ENCODE measurements at regions not wholly inside any gene's neighbourhood (a gene's known extent, or its start where the extent isn't known, plus 50 kb on each side); places are given as distances from the start of the nearest gene placed in this dataset.

DNA sequence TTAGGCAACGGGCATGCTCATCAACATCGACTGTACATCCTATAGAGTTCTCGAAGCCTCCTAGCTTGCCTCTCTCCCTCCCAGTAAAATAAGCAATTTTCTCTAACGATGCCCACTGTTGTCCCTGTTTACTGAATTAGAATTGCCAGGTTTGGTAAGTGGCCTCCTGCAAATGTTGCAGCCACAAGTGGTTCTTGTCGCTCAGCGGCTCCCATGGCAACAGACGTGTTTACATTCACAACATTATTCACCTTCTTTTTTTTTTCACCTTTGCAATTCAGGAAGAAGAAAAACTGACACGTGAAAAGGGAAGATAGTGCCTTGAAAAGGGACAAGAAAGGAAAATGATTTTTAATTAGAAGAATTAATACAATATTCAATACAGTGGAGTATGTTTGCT, 100.9 kb upstream of the PKP2 start:
- Mint-ChIP-seq H3K36me3 (no peaks in the 10 kb centered on the region), H3K4me1 (no peaks in the 10 kb centered on the region), H3K27me3 (no peaks in the 10 kb centered on the region), H3K9me3 (peaks cover 0 to 4% (median 0%) of the 10 kb centered on the region in 7 donors), H3K4me3 (no peak overlapping the region), H3K27ac (no peak overlapping the region)
- Histone ChIP-seq H3K27ac (ENCODE audit: insufficient read depth, low read length, poor library complexity, severe bottlenecking) (no peak overlapping the region), H3K27me3 (ENCODE audit: control insufficient read depth, insufficient read depth, low read length) (no peaks in the 10 kb centered on the region), H3K36me3 (ENCODE audit: control insufficient read depth, insufficient read depth, low read length) (no peaks in the 10 kb centered on the region), H3K4me1 (ENCODE audit: control insufficient read depth, insufficient read depth, low read length, poor library complexity, severe bottlenecking) (no peaks in the 10 kb centered on the region), H3K4me3 (ENCODE audit: low read depth, low read length) (no peak overlapping the region), H3K9me3 (ENCODE audit: control insufficient read depth in 2 of 2, low read length in 2 of 2) (no peaks in the 10 kb centered on the region)
- ATAC-seq (ENCODE audit: low read depth in 2 of 2), result no peak
- DNase-seq, result no peak

DNA sequence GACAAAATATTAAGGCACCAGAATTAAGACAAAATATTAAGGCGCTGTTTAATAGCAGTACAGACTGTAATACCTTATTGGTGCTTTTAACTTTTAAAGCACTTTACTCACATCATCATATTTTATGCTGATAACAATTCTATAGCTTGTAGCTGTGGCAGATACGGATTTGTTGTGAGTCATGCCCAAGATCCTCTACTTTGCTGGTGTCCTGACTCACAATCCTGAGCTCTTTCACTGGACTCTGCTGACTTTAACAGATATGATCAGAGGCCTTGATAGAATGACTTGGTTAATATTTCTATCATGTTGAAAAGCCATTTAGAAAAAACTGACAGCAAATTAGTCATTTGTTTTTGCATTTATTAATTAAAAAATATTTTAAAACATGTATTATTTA, 99.0 kb upstream of the PKP2 start:
- Mint-ChIP-seq H3K36me3 (no peaks in the 10 kb centered on the region), H3K9me3 (peaks cover 0 to 4% (median 0%) of the 10 kb centered on the region in 7 donors)

DNA sequence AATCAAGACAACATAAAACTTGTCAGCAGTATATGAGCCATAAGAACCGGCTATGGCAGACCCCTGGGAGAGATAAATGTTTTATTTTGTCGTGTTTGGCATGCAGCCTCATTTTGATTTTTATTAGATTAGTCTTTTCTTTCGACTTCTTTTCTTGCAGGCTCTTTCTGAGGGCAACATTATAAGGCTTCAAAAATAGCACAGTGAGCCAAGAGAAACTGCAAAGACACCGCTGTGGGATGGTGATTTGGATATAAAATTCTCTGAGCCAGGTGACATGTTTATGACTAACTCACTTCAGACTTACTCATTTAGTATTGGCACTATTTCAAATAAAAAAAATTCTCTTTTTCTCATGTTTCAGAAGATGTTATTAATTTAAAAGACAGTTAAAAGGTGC, 96.8 kb upstream of the PKP2 start:
- Histone ChIP-seq H3K4me3 (ENCODE audit: low read depth, low read length) (no peak overlapping the region), H3K36me3 (ENCODE audit: control insufficient read depth, insufficient read depth, low read length) (no peaks in the 10 kb centered on the region), H3K27ac (ENCODE audit: insufficient read depth, low read length, poor library complexity, severe bottlenecking) (no peak overlapping the region), H3K9me3 (ENCODE audit: control insufficient read depth in 2 of 2, low read length in 2 of 2) (no peaks in the 10 kb centered on the region), H3K4me1 (ENCODE audit: control insufficient read depth, insufficient read depth, low read length, poor library complexity, severe bottlenecking) (no peaks in the 10 kb centered on the region), H3K27me3 (ENCODE audit: control insufficient read depth, insufficient read depth, low read length) (no peaks in the 10 kb centered on the region)
- no peaks in the 10 kb centered on the region for H3K36me3 Mint-ChIP-seq
- no peak overlapping the region for H3K4me3 Mint-ChIP-seq
- H3K27me3 Mint-ChIP-seq, result no peaks in the 10 kb centered on the region
- DNase-seq, result no peak
- peaks cover 0 to 2% (median 0%) of the 10 kb centered on the region in 7 donors for H3K9me3 Mint-ChIP-seq
- no peaks in the 10 kb centered on the region for H3K4me1 Mint-ChIP-seq
- no peak overlapping the region for H3K27ac Mint-ChIP-seq
- ATAC-seq (ENCODE audit: low read depth in 2 of 2), result no peak

More for the DNA sequence above, 99.0 kb upstream of the PKP2 start:
- no peaks in the 10 kb centered on the region for H3K27me3 ChIP-seq (ENCODE audit: control insufficient read depth, insufficient read depth, low read length)
- Mint-ChIP-seq H3K4me3 (no peak overlapping the region), H3K4me1 (no peaks in the 10 kb centered on the region), H3K27me3 (no peaks in the 10 kb centered on the region), H3K27ac (no peak overlapping the region)
- H3K4me3 ChIP-seq (ENCODE audit: low read depth, low read length), result no peak overlapping the region
- no peak for DNase-seq
- H3K36me3 ChIP-seq (ENCODE audit: control insufficient read depth, insufficient read depth, low read length), result no peaks in the 10 kb centered on the region
- ATAC-seq (ENCODE audit: low read depth in 2 of 2), result no peak
- no peaks in the 10 kb centered on the region for H3K9me3 ChIP-seq (ENCODE audit: control insufficient read depth in 2 of 2, low read length in 2 of 2)
- H3K4me1 ChIP-seq (ENCODE audit: control insufficient read depth, insufficient read depth, low read length, poor library complexity, severe bottlenecking), result no peaks in the 10 kb centered on the region
- H3K27ac ChIP-seq (ENCODE audit: insufficient read depth, low read length, poor library complexity, severe bottlenecking), result no peak overlapping the region

DNA sequence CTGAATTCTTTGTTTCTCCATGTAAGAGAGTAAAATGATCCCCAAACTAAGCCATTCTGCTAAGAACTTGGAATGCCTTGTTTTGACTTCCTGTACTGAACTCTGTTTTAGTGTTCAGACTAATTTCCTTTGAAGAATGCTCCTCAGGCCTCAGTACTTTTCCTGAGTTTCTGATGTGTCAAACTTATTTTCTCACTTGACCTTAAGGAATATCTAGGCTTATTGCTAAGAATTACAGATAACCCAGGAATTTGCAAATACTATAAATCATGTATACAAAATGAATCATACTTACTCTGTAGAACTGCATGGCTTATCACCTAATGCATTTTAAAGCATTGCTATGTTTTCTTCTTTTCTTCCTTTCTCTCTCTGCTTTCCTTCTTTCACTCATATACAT, 93.1 kb upstream of the PKP2 start:
- Mint-ChIP-seq H3K36me3 (no peaks in the 10 kb centered on the region), H3K27me3 (no peaks in the 10 kb centered on the region), H3K9me3 (peaks cover 0 to 2% (median 0%) of the 10 kb centered on the region in 7 donors), H3K4me1 (no peaks in the 10 kb centered on the region), H3K4me3 (no peak overlapping the region), H3K27ac (no peak overlapping the region)
- ATAC-seq (ENCODE audit: low read depth in 2 of 2) (no peak), DNase-seq (no peak)
- Histone ChIP-seq H3K4me1 (ENCODE audit: control insufficient read depth, insufficient read depth, low read length, poor library complexity, severe bottlenecking) (no peaks in the 10 kb centered on the region), H3K27ac (ENCODE audit: insufficient read depth, low read length, poor library complexity, severe bottlenecking) (no peak overlapping the region), H3K9me3 (ENCODE audit: control insufficient read depth in 2 of 2, low read length in 2 of 2) (no peaks in the 10 kb centered on the region), H3K27me3 (ENCODE audit: control insufficient read depth, insufficient read depth, low read length) (no peaks in the 10 kb centered on the region), H3K36me3 (ENCODE audit: control insufficient read depth, insufficient read depth, low read length) (no peaks in the 10 kb centered on the region), H3K4me3 (ENCODE audit: low read depth, low read length) (no peak overlapping the region)

DNA sequence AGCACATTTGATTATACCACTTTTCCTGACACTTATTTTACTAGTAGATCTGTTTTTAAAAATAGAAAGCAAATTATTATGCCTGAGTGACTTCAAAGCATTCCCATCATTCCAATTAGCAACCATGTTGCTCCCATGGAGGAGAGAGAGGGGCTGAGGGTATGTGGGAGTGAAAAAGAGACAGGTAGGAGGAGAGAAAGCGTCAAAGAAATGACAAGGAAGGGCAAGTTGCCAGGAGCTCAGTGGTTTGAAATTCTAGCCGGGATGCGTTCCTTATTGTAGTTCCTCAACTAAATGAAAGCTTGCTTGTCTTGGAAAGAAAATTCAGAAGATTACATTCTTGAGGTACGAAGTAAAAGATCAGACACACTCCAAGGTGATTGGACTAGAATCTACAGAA, 92.4 kb upstream of the PKP2 start:
- no peaks in the 10 kb centered on the region for H3K9me3 ChIP-seq (ENCODE audit: control insufficient read depth in 2 of 2, low read length in 2 of 2)
- ATAC-seq (ENCODE audit: low read depth in 2 of 2) (no peak), DNase-seq (no peak)
- Mint-ChIP-seq H3K9me3 (peaks cover 0 to 2% (median 0%) of the 10 kb centered on the region in 7 donors), H3K36me3 (no peaks in the 10 kb centered on the region), H3K27me3 (no peaks in the 10 kb centered on the region), H3K4me1 (no peaks in the 10 kb centered on the region), H3K27ac (no peak overlapping the region), H3K4me3 (no peak overlapping the region)
- H3K27ac ChIP-seq (ENCODE audit: insufficient read depth, low read length, poor library complexity, severe bottlenecking), result no peak overlapping the region
- no peaks in the 10 kb centered on the region for H3K4me1 ChIP-seq (ENCODE audit: control insufficient read depth, insufficient read depth, low read length, poor library complexity, severe bottlenecking)
- H3K4me3 ChIP-seq (ENCODE audit: low read depth, low read length), result no peak overlapping the region
- H3K36me3 ChIP-seq (ENCODE audit: control insufficient read depth, insufficient read depth, low read length), result no peaks in the 10 kb centered on the region
- no peaks in the 10 kb centered on the region for H3K27me3 ChIP-seq (ENCODE audit: control insufficient read depth, insufficient read depth, low read length)

DNA sequence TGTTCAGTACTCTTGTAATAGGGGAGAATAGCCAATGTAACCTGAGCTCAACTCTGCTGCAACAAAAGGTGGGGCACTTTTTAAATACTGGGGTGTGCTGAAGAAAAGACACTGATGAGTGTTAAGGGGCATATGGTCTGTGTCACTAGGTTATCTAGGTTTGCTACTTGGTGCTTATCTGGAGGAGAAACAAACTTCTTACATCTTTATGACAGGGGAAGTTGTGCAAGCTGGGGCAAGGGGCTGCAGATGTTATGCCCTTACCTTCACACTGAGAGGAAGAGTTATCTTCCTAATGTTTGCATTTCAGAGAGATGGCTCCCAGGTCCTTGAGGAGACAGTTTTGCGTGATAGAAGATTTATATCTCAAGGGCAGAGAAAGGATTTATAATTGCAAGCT, 90.9 kb upstream of the PKP2 start:
- H3K27ac Mint-ChIP-seq, result no peak overlapping the region
- Histone ChIP-seq H3K9me3 (ENCODE audit: control insufficient read depth in 2 of 2, low read length in 2 of 2) (no peaks in the 10 kb centered on the region), H3K27me3 (ENCODE audit: control insufficient read depth, insufficient read depth, low read length) (no peaks in the 10 kb centered on the region), H3K36me3 (ENCODE audit: control insufficient read depth, insufficient read depth, low read length) (no peaks in the 10 kb centered on the region), H3K4me1 (ENCODE audit: control insufficient read depth, insufficient read depth, low read length, poor library complexity, severe bottlenecking) (no peaks in the 10 kb centered on the region), H3K27ac (ENCODE audit: insufficient read depth, low read length, poor library complexity, severe bottlenecking) (no peak overlapping the region), H3K4me3 (ENCODE audit: low read depth, low read length) (no peak overlapping the region)
- no peak for DNase-seq
- H3K4me1 Mint-ChIP-seq, result no peaks in the 10 kb centered on the region
- ATAC-seq (ENCODE audit: low read depth in 2 of 2), result no peak
- no peaks in the 10 kb centered on the region for H3K27me3 Mint-ChIP-seq
- H3K9me3 Mint-ChIP-seq, result peaks cover 0 to 4% (median 0%) of the 10 kb centered on the region in 7 donors
- H3K36me3 Mint-ChIP-seq, result no peaks in the 10 kb centered on the region
- no peak overlapping the region for H3K4me3 Mint-ChIP-seq

DNA sequence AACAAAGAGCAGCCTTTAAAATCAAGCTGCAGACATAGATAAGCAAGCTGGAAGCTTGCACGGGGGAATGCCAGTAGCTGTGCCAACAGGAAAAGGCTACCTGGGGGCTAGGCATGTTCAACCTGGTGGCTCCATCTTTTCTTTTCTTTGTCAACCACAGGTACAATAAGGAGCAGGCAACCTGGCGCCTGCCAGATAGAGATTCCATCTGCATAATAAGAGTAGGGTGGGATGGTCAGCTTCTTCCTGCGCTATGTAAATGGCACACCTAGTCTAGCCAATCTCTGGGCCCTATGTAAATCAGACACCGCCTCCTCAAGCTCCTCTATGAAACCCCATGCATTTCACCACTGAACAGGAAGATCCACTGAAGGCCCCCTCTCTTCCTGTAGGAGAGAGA, 87.4 kb upstream of the PKP2 start:
- Mint-ChIP-seq H3K9me3 (peaks cover 0 to 4% (median 0%) of the 10 kb centered on the region in 7 donors), H3K27me3 (no peaks in the 10 kb centered on the region), H3K4me3 (no peak overlapping the region), H3K4me1 (no peaks in the 10 kb centered on the region), H3K36me3 (no peaks in the 10 kb centered on the region), H3K27ac (no peak overlapping the region)
- Histone ChIP-seq H3K27me3 (ENCODE audit: control insufficient read depth, insufficient read depth, low read length) (no peaks in the 10 kb centered on the region), H3K4me1 (ENCODE audit: control insufficient read depth, insufficient read depth, low read length, poor library complexity, severe bottlenecking) (no peaks in the 10 kb centered on the region), H3K36me3 (ENCODE audit: control insufficient read depth, insufficient read depth, low read length) (no peaks in the 10 kb centered on the region), H3K27ac (ENCODE audit: insufficient read depth, low read length, poor library complexity, severe bottlenecking) (no peak overlapping the region), H3K4me3 (ENCODE audit: low read depth, low read length) (no peak overlapping the region), H3K9me3 (ENCODE audit: control insufficient read depth in 2 of 2, low read length in 2 of 2) (no peaks in the 10 kb centered on the region)
- DNase-seq (no peak), ATAC-seq (ENCODE audit: low read depth in 2 of 2) (no peak)

DNA sequence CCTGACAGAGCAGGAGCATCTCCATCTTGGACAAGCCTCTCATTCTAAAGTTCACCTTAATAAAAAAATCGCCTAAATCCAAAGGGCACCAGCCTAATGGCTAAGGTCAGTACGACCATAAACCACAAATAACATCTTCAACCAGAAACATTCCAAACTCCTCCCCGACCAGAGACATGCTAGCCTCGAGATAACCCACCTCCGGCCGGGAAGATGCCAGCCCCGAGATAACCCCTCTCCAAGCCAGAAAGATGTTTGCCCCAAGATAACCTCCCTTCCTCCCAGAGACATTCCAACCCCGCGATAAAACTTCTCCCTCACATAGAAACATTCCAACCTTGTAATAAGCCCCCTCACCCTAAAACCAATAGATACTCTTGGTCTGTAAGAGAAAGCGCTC, 86.8 kb upstream of the PKP2 start:
- Mint-ChIP-seq H3K9me3 (peaks cover 0 to 4% (median 0%) of the 10 kb centered on the region in 7 donors), H3K4me1 (no peaks in the 10 kb centered on the region), H3K4me3 (no peak overlapping the region), H3K27ac (no peak overlapping the region), H3K36me3 (no peaks in the 10 kb centered on the region), H3K27me3 (no peaks in the 10 kb centered on the region)
- ATAC-seq (ENCODE audit: low read depth in 2 of 2), result no peak
- H3K4me1 ChIP-seq (ENCODE audit: control insufficient read depth, insufficient read depth, low read length, poor library complexity, severe bottlenecking), result no peaks in the 10 kb centered on the region
- H3K4me3 ChIP-seq (ENCODE audit: low read depth, low read length), result no peak overlapping the region
- H3K27me3 ChIP-seq (ENCODE audit: control insufficient read depth, insufficient read depth, low read length), result no peaks in the 10 kb centered on the region
- H3K27ac ChIP-seq (ENCODE audit: insufficient read depth, low read length, poor library complexity, severe bottlenecking), result no peak overlapping the region
- no peaks in the 10 kb centered on the region for H3K9me3 ChIP-seq (ENCODE audit: control insufficient read depth in 2 of 2, low read length in 2 of 2)
- DNase-seq, result no peak
- no peaks in the 10 kb centered on the region for H3K36me3 ChIP-seq (ENCODE audit: control insufficient read depth, insufficient read depth, low read length)
